T-helper 17 cell (primary cell): ENCODE measurements at regions not wholly inside any gene's neighbourhood (a gene's known extent, or its start where the extent isn't known, plus 50 kb on each side); places are given as distances from the start of the nearest gene placed in this dataset.
"Not testable (repeated sequence)": the region's sequence is repeated elsewhere in the genome, so short reads cannot be mapped to it uniquely, and the experiment has no call there.

ENCODE experiments used
- ATAC-seq: fragments of 150-1000 bp; cut with Tn5 transposase; 2 replicates; pipeline ENCODE4 v1.10.0; 2021; ENCODE audit warnings: mild to moderate bottlenecking, moderate library complexity
- DNase-seq, 3 donors: peaks; one replicate each; pipeline versions ENCODE4 v3.0.0 to v3.0.0-alpha.2; 2020 to 2021
- H3K9me3 ChIP-seq: one replicate; pipeline ENCODE4 v1.7.0; 2013; ENCODE audit warnings: low read length, mild to moderate bottlenecking; ENCODE audit not compliant: control insufficient read depth, poor library complexity, severe bottlenecking
- H3K27ac Mint-ChIP-seq: one replicate; pipeline ENCODE4 v1.8.0; 2022; ENCODE audit warnings: mild to moderate bottlenecking, moderate library complexity, mixed read lengths
- H3K27me3 Mint-ChIP-seq: one replicate; pipeline ENCODE4 v1.8.0; 2022; ENCODE audit warnings: mixed read lengths
- H3K36me3 Mint-ChIP-seq: one replicate; pipeline ENCODE4 v1.8.0; 2022; ENCODE audit warnings: low read depth, mixed read lengths
- H3K4me1 Mint-ChIP-seq: one replicate; pipeline ENCODE4 v1.8.0; 2022; ENCODE audit warnings: mild to moderate bottlenecking, mixed read lengths
- H3K4me3 Mint-ChIP-seq: one replicate; pipeline ENCODE4 v1.8.0; 2022; ENCODE audit warnings: mild to moderate bottlenecking, moderate library complexity, mixed read lengths

GRCh38 chr6:166813461-166813860 is 142.9 kb downstream of the RNASET2 start:
- no peaks in the 10 kb centered on the region for H3K9me3 ChIP-seq
- no peak overlapping the region for H3K27ac Mint-ChIP-seq
- peaks cover 7% of the 10 kb centered on the region for H3K36me3 Mint-ChIP-seq
- DNase-seq, result no peak
- no peak for ATAC-seq
- no peak overlapping the region for H3K4me3 Mint-ChIP-seq
- H3K4me1 Mint-ChIP-seq, result no peaks in the 10 kb centered on the region
- H3K27me3 Mint-ChIP-seq, result no peaks in the 10 kb centered on the region

DNA sequence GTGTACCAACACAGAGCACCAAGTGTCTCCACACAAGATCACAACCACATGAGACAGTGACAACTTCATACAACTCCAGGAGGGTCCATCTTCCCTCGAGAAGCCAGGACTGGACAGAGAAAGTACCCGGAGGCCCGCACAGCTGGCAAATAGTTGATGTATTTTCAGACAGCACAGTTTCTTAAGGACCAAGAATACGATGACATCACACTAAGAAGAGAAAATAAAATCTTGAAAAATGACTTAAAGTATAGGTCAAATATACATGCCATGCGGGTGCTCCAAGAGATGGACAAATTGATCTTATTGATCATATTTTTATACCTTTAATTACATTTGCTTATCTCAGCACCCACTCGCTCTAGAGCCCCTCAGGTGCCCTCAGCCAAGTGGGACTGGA is 145.5 kb downstream of the RNASET2 start:
- H3K36me3 Mint-ChIP-seq, result peaks cover 10% of the 10 kb centered on the region
- no peaks in the 10 kb centered on the region for H3K4me1 Mint-ChIP-seq
- no peak for ATAC-seq
- DNase-seq, result no peak
- no peaks in the 10 kb centered on the region for H3K27me3 Mint-ChIP-seq
- peaks cover 2% of the 10 kb centered on the region for H3K9me3 ChIP-seq
- no peak overlapping the region for H3K4me3 Mint-ChIP-seq
- H3K27ac Mint-ChIP-seq, result no peak overlapping the region

DNA sequence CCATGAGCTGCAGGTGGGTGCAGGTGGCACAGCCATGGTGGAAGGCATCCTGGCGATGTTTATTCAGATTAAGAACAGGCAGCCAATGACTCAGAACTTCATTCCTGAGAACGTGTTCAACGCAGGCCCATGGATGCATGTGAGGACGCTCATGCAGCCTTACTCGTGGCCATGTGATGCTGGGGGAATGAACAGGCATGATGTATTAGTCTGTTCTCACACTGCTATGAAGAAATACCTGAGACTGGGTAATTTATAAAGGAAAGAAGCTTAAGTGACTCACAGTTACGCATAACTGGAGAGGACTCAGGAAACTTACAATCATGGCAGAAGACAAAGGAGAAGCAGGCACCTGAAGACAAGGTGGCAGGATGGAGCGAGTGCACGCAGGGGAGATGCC is 146.6 kb downstream of the RNASET2 start:
- DNase-seq, result no peak
- Mint-ChIP-seq H3K4me3 (no peak overlapping the region), H3K4me1 (no peaks in the 10 kb centered on the region), H3K27me3 (no peaks in the 10 kb centered on the region), H3K36me3 (peaks cover 10% of the 10 kb centered on the region), H3K27ac (no peak overlapping the region)
- peaks cover 4% of the 10 kb centered on the region for H3K9me3 ChIP-seq
- no peak for ATAC-seq

- H3K27me3 Mint-ChIP-seq, result no peaks in the 10 kb centered on the region
- DNase-seq, result no peak
- H3K4me1 Mint-ChIP-seq, result no peaks in the 10 kb centered on the region
- no peak overlapping the region for H3K27ac Mint-ChIP-seq
- ATAC-seq, result no peak
- peaks cover 10% of the 10 kb centered on the region for H3K36me3 Mint-ChIP-seq
- H3K4me3 Mint-ChIP-seq, result no peak overlapping the region
- H3K9me3 ChIP-seq, result peaks cover 4% of the 10 kb centered on the region
These were observed 149.2 kb downstream of the RNASET2 start for GRCh38 chr6:166806962-166807757.

DNA sequence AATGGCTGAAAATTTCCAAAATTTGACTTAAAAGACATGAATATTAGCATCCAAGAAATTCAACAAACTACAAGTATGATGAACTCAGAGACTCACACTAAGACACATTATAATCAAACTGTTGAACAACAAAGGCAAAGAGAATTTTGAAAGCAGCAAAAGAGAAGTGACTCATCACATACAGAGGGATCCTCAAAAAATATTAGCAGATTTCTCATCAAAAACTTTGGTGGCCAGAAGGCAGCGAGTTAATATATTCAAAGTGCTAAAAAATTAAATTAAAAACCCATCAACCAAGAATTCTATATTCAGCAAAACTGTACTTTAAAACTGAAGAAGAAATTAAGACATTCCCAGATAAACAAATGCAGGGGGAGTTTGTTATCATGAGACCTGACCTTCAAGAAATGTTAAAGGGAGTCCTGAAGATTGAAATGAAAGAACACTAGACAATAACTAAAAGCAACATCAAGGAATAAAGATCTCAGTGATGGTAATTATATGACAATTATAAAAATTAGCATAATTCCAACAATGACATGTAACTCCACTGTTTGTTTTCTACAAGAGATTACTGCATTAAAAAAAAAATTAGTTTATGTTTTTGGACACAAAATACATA is 150.0 kb downstream of the RNASET2 start:
- no peak overlapping the region for H3K27ac Mint-ChIP-seq
- no peak for DNase-seq
- no peak overlapping the region for H3K4me3 Mint-ChIP-seq
- no peak for ATAC-seq
- H3K4me1 Mint-ChIP-seq, result no peaks in the 10 kb centered on the region
- H3K27me3 Mint-ChIP-seq, result no peaks in the 10 kb centered on the region
- peaks cover 4% of the 10 kb centered on the region for H3K9me3 ChIP-seq
- H3K36me3 Mint-ChIP-seq, result peaks cover 10% of the 10 kb centered on the region

DNA sequence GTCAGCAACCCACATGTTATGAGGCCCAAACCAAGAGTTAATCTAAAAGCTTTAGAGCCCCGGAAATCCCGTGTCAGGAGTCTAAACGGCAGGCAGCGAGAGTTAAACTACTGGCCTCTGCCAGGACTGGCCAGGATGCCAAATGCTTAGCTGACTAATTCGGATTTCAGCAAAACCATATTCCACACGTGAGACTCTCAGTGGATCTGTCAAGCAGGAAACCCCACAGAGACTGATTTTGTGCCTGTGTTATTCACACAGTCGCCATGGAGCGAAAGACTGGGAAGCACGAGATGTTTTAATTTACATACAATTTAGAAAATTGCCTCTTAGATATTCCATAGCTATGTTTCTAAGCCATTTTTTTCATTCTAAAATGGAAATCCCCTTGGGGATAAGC is 152.9 kb downstream of the RNASET2 start:
- Mint-ChIP-seq H3K4me1 (no peaks in the 10 kb centered on the region), H3K4me3 (no peak overlapping the region), H3K27me3 (no peaks in the 10 kb centered on the region), H3K27ac (no peak overlapping the region), H3K36me3 (peaks cover 3% of the 10 kb centered on the region)
- ATAC-seq (no peak), DNase-seq (no peak)
- H3K9me3 ChIP-seq, result peaks cover 4% of the 10 kb centered on the region

DNA sequence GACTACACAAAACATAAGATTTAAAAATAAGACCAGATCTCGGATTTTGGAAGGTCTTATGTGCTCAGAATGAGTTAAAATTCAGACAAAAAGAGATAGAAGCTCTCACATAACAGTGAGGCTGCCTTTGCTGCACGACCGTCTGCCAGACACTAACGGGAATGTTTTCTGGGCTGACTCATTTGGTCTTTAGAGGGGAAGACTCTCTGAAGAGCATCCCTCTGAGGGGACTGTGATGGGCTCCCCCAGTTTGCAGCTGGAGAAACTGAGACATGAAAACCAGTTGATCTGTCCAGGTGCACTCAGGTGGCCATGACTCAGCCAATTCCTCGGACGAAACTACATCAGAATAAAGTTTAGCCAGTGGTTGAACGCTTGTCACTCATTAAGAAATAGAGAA is 153.9 kb downstream of the RNASET2 start:
- no peaks in the 10 kb centered on the region for H3K4me1 Mint-ChIP-seq
- H3K36me3 Mint-ChIP-seq, result no peaks in the 10 kb centered on the region
- ATAC-seq, result no peak
- H3K4me3 Mint-ChIP-seq, result no peak overlapping the region
- H3K9me3 ChIP-seq, result peaks cover 4% of the 10 kb centered on the region
- no peaks in the 10 kb centered on the region for H3K27me3 Mint-ChIP-seq
- no peak overlapping the region for H3K27ac Mint-ChIP-seq
- no peak for DNase-seq

GRCh38 chr6:166800137-166800536 is 156.2 kb downstream of the RNASET2 start:
- no peaks in the 10 kb centered on the region for H3K9me3 ChIP-seq
- H3K27ac Mint-ChIP-seq, result no peak overlapping the region
- DNase-seq (no peak), ATAC-seq (no peak)
- H3K36me3 Mint-ChIP-seq, result no peaks in the 10 kb centered on the region
- no peaks in the 10 kb centered on the region for H3K27me3 Mint-ChIP-seq
- H3K4me3 Mint-ChIP-seq, result no peak overlapping the region
- H3K4me1 Mint-ChIP-seq, result no peaks in the 10 kb centered on the region

DNA sequence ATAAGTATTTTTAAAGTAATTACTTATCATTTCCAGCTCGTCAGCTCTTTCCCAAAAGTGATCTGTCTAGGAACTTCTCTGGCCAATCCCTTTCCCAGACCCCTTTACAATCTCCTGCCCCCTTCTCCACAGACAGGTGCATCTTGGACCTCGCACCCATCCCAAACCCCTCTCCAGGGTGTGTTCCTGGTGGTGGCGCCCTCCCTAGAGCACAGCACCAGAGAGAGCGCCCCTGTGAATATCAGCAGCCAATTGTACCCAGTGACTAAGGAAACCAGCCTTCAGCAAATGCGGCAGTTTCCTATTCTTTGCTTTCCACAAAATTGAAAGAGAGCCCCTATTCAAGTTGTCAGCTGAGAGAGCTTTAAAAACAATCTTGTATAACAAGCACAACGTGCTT is 157.7 kb downstream of the RNASET2 start:
- H3K9me3 ChIP-seq, result no peaks in the 10 kb centered on the region
- Mint-ChIP-seq H3K27ac (no peak overlapping the region), H3K4me3 (no peak overlapping the region), H3K36me3 (no peaks in the 10 kb centered on the region), H3K27me3 (no peaks in the 10 kb centered on the region), H3K4me1 (no peaks in the 10 kb centered on the region)
- ATAC-seq (no peak), DNase-seq (no peak)

DNA sequence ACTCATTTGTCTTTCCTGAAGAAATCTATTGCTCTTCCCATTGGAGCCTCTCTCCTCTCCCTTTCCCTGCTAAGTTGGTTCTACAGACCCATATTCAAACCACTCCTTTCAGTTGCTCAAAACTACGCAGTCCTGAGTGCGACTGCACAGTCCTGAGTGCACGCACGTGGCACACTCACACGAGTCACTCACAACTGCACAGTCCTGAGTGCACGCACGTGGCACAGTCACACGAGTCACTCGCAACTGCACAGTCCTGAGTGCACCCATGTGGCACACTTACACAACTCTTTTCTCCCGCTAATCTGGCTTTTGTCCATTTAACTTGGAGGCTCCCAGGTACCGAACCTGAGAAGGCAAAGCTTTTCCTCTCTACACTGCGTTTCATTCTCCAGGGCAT is 159.7 kb downstream of the RNASET2 start:
- no peaks in the 10 kb centered on the region for H3K9me3 ChIP-seq
- H3K27me3 Mint-ChIP-seq, result no peaks in the 10 kb centered on the region
- H3K4me3 Mint-ChIP-seq, result no peak overlapping the region
- ATAC-seq (no peak), DNase-seq (no peak)
- peaks cover 3% of the 10 kb centered on the region for H3K4me1 Mint-ChIP-seq
- no peaks in the 10 kb centered on the region for H3K36me3 Mint-ChIP-seq
- no peak overlapping the region for H3K27ac Mint-ChIP-seq

GRCh38 chr6:166795879-166796278 is 160.5 kb downstream of the RNASET2 start:
- Mint-ChIP-seq H3K27ac (no peak overlapping the region), H3K27me3 (no peaks in the 10 kb centered on the region), H3K36me3 (no peaks in the 10 kb centered on the region), H3K4me1 (peaks cover 3% of the 10 kb centered on the region), H3K4me3 (no peak overlapping the region)
- H3K9me3 ChIP-seq, result no peaks in the 10 kb centered on the region
- DNase-seq (no peak), ATAC-seq (no peak)

- ATAC-seq, result not testable (repeated sequence)
These were observed 163.8 kb upstream of the RPS6KA2 start for GRCh38 chr6:166790808-166791207.

GRCh38 chr6:166788846-166789529 is 161.9 kb upstream of the RPS6KA2 start:
- H3K9me3 ChIP-seq, ATAC-seq, DNase-seq, H3K4me3 Mint-ChIP-seq, H3K4me1 Mint-ChIP-seq, H3K27ac Mint-ChIP-seq, H3K27me3 Mint-ChIP-seq, H3K36me3 Mint-ChIP-seq: not testable (repeated sequence)

More at GRCh38 chr6:166790808-166791207, 163.8 kb upstream of the RPS6KA2 start:
- not testable (repeated sequence) for H3K4me3 Mint-ChIP-seq, H3K27me3 Mint-ChIP-seq, H3K9me3 ChIP-seq, DNase-seq, H3K27ac Mint-ChIP-seq, H3K4me1 Mint-ChIP-seq, H3K36me3 Mint-ChIP-seq
